A549 (cell line): ENCODE measurements at regions not wholly inside any gene's neighbourhood (a gene's known extent, or its start where the extent isn't known, plus 50 kb on each side); places are given as distances from the start of the nearest gene placed in this dataset.

Source experiments
- ATAC-seq, 2 experiments: fragments of 200-7000 bp in 1 of 2; fragments of >200 bp in 1 of 2; cut with Nextera tagmentation in 1 of 2; cut with Tn5 transposase in 1 of 2; 3 replicates each; pipeline versions ENCODE4 v1.8.0 to v1.9.1; 2018 to 2020; ENCODE audit warnings: mild to moderate bottlenecking in 1 of 2, moderate library complexity in 1 of 2
- CTCF ChIA-PET: fragments of 300-600 bp; sonication (Branson Sonifier 250); formaldehyde crosslinking; extraction: SDS; loops from one replicate; lab custom pipeline; 2021; ENCODE audit warnings: antibody characterized with exemption, inconsistent platforms; lab: Yijun Ruan, JAX
- POLR2A ChIA-PET: fragments of 350-600 bp; formaldehyde crosslinking; extraction: SDS; loops from one replicate; lab custom pipeline; 2021; ENCODE audit warnings: antibody characterized with exemption, inconsistent platforms; lab: Yijun Ruan, JAX
- DNase-seq, 2 experiments: peaks; one replicate each; pipeline versions ENCODE4 v3.0.0 to v3.0.0-alpha.2; 2011 to 2016; ENCODE audit warnings: low read depth in 1 of 2, low spot score in 1 of 2
- FAIRE-seq: peaks from 2 replicates; lab custom pipeline; 2011; peaks lifted over from hg19 to GRCh38; lab: Jason Lieb, UNC
- H3K27ac ChIP-seq, 2 experiments: fragments of >200 bp; sonication (Bioruptor Twin); formaldehyde crosslinking; 3 replicates each; pipeline ENCODE4 v1.5.1; 2016 to 2017
- H3K4me1 ChIP-seq: fragments of >200 bp; sonication (Bioruptor Twin); formaldehyde crosslinking; 3 replicates; pipeline ENCODE4 v1.6.1; 2016
- H3K4me2 ChIP-seq: fragments of >200 bp; sonication (Bioruptor Twin); formaldehyde crosslinking; 3 replicates; pipeline ENCODE4 v1.6.1; 2016
- H3K4me3 ChIP-seq: fragments of >200 bp; sonication (Bioruptor Twin); formaldehyde crosslinking; 3 replicates; pipeline ENCODE4 v1.5.1; 2016
- H3K9me3 ChIP-seq: fragments of >200 bp; sonication (Bioruptor Twin); formaldehyde crosslinking; 3 replicates; pipeline ENCODE4 v1.6.1; 2016
- BCL3 ChIP-seq: fragments of >200 bp; sonication (Bioruptor Twin); formaldehyde crosslinking; IDR thresholded peaks from 3 replicates; pipeline ENCODE4 v1.6.1; 2016
- CBX8 ChIP-seq: fragments of 200-600 bp; sonication (generic); IDR thresholded peaks from 2 replicates; pipeline ENCODE4 v1.6.1; 2016
- CHD2 ChIP-seq: fragments of 150-350 bp; IDR thresholded peaks from 2 replicates; pipeline ENCODE4 v1.6.1; 2014; ENCODE audit warnings: low read length; ENCODE audit not compliant: partially characterized antibody
- CHD4 ChIP-seq: fragments of 200-600 bp; sonication (generic); IDR thresholded peaks from 2 replicates; pipeline ENCODE4 v1.6.1; 2016; ENCODE audit warnings: antibody characterized with exemption, mild to moderate bottlenecking, borderline replicate concordance
- CTCF ChIP-seq: fragments of >200 bp; sonication (Bioruptor Twin); formaldehyde crosslinking; IDR thresholded peaks from 3 replicates; pipeline ENCODE4 v1.5.1; 2016
- EHF ChIP-seq: fragments of 250-450 bp; sonication (Bioruptor Pico); IDR thresholded peaks from 2 replicates; pipeline ENCODE4 v1.5.0; 2020; ENCODE audit warnings: mild to moderate bottlenecking
- FOSB ChIP-seq: fragments of 250-450 bp; sonication (Bioruptor Pico); IDR thresholded peaks from 2 replicates; pipeline ENCODE4 v1.5.0; 2020; ENCODE audit warnings: mild to moderate bottlenecking, moderate library complexity
- FOXS1 ChIP-seq: fragments of 250-450 bp; sonication (Bioruptor Pico); IDR thresholded peaks from 2 replicates; pipeline ENCODE4 v1.5.0; 2020; ENCODE audit warnings: mild to moderate bottlenecking, moderate library complexity
- JUNB ChIP-seq: fragments of >200 bp; sonication (Bioruptor Twin); formaldehyde crosslinking; IDR thresholded peaks from 2 replicates; pipeline ENCODE4 v1.6.1; 2016
- MAFK ChIP-seq: fragments of 450-650 bp; IDR thresholded peaks from 2 replicates; pipeline ENCODE4 v1.6.1; 2014; ENCODE audit not compliant: partially characterized antibody
- MYC ChIP-seq: IDR thresholded peaks from 2 replicates; pipeline ENCODE4 v1.6.1; 2012; ENCODE audit warnings: mild to moderate bottlenecking, inconsistent platforms, low read length, improper control_type of control experiment, borderline replicate concordance
- NR3C1 ChIP-seq: fragments of >200 bp; sonication (Bioruptor Twin); formaldehyde crosslinking; IDR thresholded peaks from 3 replicates; pipeline ENCODE4 v1.6.1; 2017
- POLR2A ChIP-seq: IDR thresholded peaks from 2 replicates; pipeline ENCODE4 v1.6.1; 2012; ENCODE audit warnings: mild to moderate bottlenecking, low read length
- RAD21 ChIP-seq, 2 experiments: fragments of >200 bp in 1 of 2; sonication (Bioruptor Twin) in 1 of 2; formaldehyde crosslinking in 1 of 2; IDR thresholded peaks in 1 of 2; conservative IDR thresholded peaks in 1 of 2; 2 replicates in 1 of 2; 3 replicates in 1 of 2; pipeline ENCODE4 v1.6.1; 2012 to 2018; ENCODE audit warnings: inconsistent platforms in 1 of 2
- RARB ChIP-seq: fragments of 250-450 bp; sonication (Bioruptor Pico); IDR thresholded peaks from 2 replicates; pipeline ENCODE4 v1.8.0; 2021; ENCODE audit warnings: mild to moderate bottlenecking, moderate library complexity
- SREBF2 ChIP-seq: fragments of 450-650 bp; IDR thresholded peaks from 2 replicates; pipeline ENCODE4 v1.6.1; 2014; ENCODE audit warnings: mild to moderate bottlenecking, moderate library complexity
- TFCP2L1 ChIP-seq: fragments of 250-450 bp; sonication (Bioruptor Pico); IDR thresholded peaks from 2 replicates; pipeline ENCODE4 v1.5.0; 2021; ENCODE audit warnings: mild to moderate bottlenecking
- ZFP36 ChIP-seq: fragments of 450-650 bp; IDR thresholded peaks from 2 replicates; pipeline ENCODE4 v1.6.1; 2014; ENCODE audit warnings: borderline replicate concordance; ENCODE audit not compliant: partially characterized antibody
- WGBS: methylation state at CpG from one replicate; pipeline ENCODE4 v1.1.6; 2017; ENCODE audit errors: missing lambda C conversion rate; 5-methylcytosine and 5-hydroxymethylcytosine counted together
- TF ChIP-seq, protein P1 (sequence below): fragments of 250-450 bp; sonication (Bioruptor Pico); IDR thresholded peaks from 2 replicates; pipeline ENCODE4 v1.5.0; 2021; ENCODE audit warnings: mild to moderate bottlenecking, moderate library complexity, borderline replicate concordance
- TF ChIP-seq, protein P2 (sequence below): fragments of 450-650 bp; IDR thresholded peaks from 2 replicates; pipeline ENCODE4 v1.6.1; 2014; ENCODE audit warnings: antibody characterized with exemption

GRCh38 chr5:74361406-74362358, 278.8 kb downstream of the ENC1 start:
- 82% methylated on average over 13 of the region's 13 CpGs for WGBS
- no peak for ATAC-seq
- TF ChIP-seq, protein P1, sequence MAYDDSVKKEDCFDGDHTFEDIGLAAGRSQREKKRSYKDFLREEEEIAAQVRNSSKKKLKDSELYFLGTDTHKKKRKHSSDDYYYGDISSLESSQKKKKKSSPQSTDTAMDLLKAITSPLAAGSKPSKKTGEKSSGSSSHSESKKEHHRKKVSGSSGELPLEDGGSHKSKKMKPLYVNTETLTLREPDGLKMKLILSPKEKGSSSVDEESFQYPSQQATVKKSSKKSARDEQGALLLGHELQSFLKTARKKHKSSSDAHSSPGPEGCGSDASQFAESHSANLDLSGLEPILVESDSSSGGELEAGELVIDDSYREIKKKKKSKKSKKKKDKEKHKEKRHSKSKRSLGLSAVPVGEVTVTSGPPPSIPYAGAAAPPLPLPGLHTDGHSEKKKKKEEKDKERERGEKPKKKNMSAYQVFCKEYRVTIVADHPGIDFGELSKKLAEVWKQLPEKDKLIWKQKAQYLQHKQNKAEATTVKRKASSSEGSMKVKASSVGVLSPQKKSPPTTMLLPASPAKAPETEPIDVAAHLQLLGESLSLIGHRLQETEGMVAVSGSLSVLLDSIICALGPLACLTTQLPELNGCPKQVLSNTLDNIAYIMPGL (CRISPR knock-in tag), result no peak
- TF ChIP-seq TFCP2L1 (no peak), FOXS1 (CRISPR knock-in tag) (no peak)
- no peak overlapping the region for H3K4me2 ChIP-seq
- H3K4me1 ChIP-seq, result no peaks in the 10 kb centered on the region
- DNase-seq, result no peak
- FAIRE-seq, result no peak
- H3K27ac ChIP-seq, result no peak overlapping the region
- no peaks in the 10 kb centered on the region; the same call in 2 of the 3 replicates for H3K9me3 ChIP-seq
- CTCF ChIA-PET, result interaction anchor here (0.6 to 0.9 kb wide), 2 partner anchors 10 to 658 kb away, joined by 3 read pairs; no protein-coding TSS in a partner anchor
- H3K4me3 ChIP-seq, result no peak overlapping the region
- POLR2A ChIA-PET, result no interaction called here

- ChIA-PET POLR2A (no interaction called here), CTCF (no interaction called here)
Measured at GRCh38 chr5:74360535-74361210, 279.9 kb downstream of the ENC1 start.

More at GRCh38 chr5:74360535-74361210, 279.9 kb downstream of the ENC1 start:
- Histone ChIP-seq H3K4me1 (no peaks in the 10 kb centered on the region), H3K9me3 (no peaks in the 10 kb centered on the region; the same call in 2 of the 3 replicates), H3K4me2 (no peak overlapping the region), H3K27ac (no peak overlapping the region), H3K4me3 (no peak overlapping the region)
- DNase-seq (no peak), ATAC-seq (no peak), FAIRE-seq (no peak)
- whole genome bisulfite sequencing, result 62% methylated on average over 7 of the region's 7 CpGs
- TF ChIP-seq CHD4, result no peak
- no peak for TF ChIP-seq NR3C1
- TF ChIP-seq RARB, result no peak
- TF ChIP-seq CHD2, result no peak
- no peak for TF ChIP-seq FOSB (CRISPR knock-in tag)
- no peak for TF ChIP-seq JUNB
- no peak for TF ChIP-seq BCL3
- TF ChIP-seq EHF (CRISPR knock-in tag), result no peak
- no peak for TF ChIP-seq CBX8
- TF ChIP-seq, protein P2, sequence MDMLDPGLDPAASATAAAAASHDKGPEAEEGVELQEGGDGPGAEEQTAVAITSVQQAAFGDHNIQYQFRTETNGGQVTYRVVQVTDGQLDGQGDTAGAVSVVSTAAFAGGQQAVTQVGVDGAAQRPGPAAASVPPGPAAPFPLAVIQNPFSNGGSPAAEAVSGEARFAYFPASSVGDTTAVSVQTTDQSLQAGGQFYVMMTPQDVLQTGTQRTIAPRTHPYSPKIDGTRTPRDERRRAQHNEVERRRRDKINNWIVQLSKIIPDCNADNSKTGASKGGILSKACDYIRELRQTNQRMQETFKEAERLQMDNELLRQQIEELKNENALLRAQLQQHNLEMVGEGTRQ, result no peak
- no peak for TF ChIP-seq POLR2A
- no peak for TF ChIP-seq RAD21 (conservative IDR thresholded peaks at IDR 0.05 in 1 of 2, IDR thresholded peaks at IDR 0.05 in 1 of 2)
- no peak for TF ChIP-seq ZFP36
- no peak for TF ChIP-seq MYC
- TF ChIP-seq FOXS1 (CRISPR knock-in tag), result no peak
- TF ChIP-seq MAFK, result no peak
- no peak for TF ChIP-seq SREBF2
- no peak for TF ChIP-seq CTCF
